C4-2B (cell line): ENCODE measurements at regions not wholly inside any gene's neighbourhood (a gene's known extent, or its start where the extent isn't known, plus 50 kb on each side); places are given as distances from the start of the nearest gene placed in this dataset.

Source experiments
- H3K27ac ChIP-seq: fragments of 450-650 bp; 2 replicates; pipeline ENCODE4 v1.5.1; 2017
- ZFX ChIP-seq: fragments of 450-650 bp; IDR thresholded peaks from 2 replicates; pipeline ENCODE4 v1.6.1; 2017
- TF ChIP-seq, protein P1 (sequence below): fragments of 450-650 bp; conservative IDR thresholded peaks from 2 replicates; pipeline ENCODE4 v1.5.1; 2017; ENCODE audit warnings: mild to moderate bottlenecking

DNA sequence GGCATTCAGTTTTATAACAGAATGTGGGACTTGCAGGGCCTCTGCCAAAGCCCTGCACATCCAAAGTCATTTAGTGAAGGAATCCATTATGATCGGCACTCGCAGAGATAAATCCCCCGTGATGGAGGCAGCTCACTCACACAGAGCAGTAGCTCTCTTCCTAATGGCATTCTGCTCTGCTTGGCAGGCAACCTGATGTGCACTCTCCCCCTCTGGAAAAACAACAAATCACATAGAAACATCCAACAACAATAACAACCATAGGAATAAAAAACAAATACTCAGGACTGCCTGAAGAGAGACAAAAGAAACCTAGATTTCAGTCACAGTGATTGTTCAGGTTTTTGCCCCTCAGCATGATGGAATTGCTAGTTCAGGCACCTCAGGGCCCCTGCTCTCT is 59.7 kb downstream of the NAA11 start:
- H3K27ac ChIP-seq, result no peak overlapping the region
- TF ChIP-seq ZFX, result no peak
- TF ChIP-seq, protein P1, sequence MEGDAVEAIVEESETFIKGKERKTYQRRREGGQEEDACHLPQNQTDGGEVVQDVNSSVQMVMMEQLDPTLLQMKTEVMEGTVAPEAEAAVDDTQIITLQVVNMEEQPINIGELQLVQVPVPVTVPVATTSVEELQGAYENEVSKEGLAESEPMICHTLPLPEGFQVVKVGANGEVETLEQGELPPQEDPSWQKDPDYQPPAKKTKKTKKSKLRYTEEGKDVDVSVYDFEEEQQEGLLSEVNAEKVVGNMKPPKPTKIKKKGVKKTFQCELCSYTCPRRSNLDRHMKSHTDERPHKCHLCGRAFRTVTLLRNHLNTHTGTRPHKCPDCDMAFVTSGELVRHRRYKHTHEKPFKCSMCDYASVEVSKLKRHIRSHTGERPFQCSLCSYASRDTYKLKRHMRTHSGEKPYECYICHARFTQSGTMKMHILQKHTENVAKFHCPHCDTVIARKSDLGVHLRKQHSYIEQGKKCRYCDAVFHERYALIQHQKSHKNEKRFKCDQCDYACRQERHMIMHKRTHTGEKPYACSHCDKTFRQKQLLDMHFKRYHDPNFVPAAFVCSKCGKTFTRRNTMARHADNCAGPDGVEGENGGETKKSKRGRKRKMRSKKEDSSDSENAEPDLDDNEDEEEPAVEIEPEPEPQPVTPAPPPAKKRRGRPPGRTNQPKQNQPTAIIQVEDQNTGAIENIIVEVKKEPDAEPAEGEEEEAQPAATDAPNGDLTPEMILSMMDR, result no peak

DNA sequence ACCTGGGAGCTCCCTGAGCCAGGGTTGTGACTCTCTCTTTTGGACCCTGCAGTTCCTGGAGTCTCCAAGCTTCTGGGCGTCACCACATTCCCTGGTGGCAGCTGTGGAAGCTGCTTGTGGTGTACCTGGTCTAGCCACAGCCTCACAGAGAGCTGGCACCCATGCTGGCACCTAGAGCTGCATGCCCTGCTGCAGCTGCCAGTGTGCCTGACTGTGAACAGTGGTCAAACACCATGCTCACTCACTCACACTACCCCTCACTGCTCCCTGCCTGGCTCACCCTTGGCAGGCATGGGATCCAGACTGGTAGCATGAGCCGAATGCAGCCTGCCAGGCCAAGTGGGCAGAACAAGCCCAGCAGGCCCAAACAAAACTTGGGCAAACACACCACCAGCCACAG is 66.6 kb downstream of the NAA11 start:
- H3K27ac ChIP-seq, result no peak overlapping the region
- TF ChIP-seq ZFX, result no peak
- TF ChIP-seq, protein P1, result no peak

DNA sequence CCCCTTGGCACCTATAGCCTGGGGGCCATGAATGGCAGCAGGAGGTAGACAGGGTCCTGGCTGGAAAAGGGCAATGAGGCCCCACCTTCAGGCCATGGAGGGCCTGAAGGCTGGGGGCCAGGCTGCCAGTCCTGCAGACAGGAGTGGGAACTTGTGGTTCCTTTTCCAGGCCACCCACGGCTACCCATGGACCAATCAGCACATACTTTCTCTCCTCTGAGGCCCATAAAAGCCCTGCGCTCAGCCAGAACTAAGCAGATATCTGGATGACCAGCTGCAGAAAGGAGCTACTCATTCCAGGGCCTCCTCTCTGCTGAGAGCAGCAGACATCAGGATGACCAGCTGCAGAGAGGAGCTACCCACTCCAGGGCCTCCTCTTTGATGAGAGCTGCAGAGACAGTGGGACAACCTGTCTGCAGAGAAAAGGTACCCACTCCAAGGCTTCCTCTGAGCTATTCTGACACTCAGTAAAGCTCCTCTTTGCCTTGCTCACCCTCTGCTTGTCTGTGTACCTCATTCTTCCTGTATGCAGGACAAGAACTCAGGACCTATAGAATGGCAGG is 67.2 kb downstream of the NAA11 start:
- no peak overlapping the region for H3K27ac ChIP-seq
- no peak for TF ChIP-seq ZFX
- TF ChIP-seq, protein P1, result no peak

DNA sequence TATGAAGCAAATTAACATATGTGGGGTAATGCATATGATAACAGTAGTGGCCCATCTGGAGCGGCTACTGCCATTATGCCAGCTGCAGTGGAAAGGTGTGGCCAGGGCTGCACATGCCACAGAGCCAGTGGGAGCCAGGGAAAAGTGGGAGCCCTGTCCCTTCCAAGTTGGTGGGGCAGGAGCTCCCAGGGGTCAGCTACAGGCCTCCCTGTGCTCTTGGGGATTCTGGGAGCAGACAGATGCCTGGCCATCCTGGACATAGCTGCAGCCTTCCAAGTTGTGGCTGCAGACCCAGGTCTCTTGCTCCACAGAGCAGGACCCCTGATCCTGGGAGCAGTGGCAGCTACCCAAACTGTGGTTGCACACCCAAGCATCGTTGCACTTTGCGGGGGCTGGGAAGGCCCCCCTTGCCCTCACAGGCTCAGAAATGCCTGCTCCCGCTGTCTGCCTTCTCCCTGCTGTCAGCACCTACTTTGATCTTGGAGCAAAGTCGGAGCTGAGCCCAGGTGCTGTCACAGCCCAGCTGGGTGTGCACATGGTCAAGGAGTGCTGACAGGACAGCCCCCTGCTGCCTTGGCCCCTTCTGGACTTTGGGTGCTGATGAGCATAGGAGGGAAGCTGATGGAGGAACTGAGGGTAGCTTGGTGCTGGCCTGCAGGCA is 67.8 kb downstream of the NAA11 start:
- TF ChIP-seq ZFX, result no peak
- TF ChIP-seq, protein P1, result no peak

DNA sequence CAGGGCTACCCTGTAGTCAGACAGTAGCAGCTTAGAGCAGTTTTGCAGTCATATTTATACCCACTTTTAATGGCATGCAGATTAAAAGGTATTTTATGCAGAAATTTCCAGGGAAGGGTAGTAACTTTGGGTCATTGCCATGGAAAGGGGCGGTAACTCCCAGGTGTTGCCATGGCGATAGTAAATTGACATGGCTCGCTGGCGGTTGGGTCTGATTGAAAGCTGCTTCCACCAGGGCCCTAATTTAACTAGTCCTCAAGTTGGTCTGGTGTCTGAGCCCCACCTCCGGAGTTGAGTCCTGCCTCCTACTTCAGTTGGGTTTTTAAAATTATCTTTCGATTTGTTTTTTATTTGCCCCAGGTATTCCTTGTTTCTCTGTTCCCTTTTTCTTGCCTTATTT is 70.1 kb downstream of the NAA11 start:
- TF ChIP-seq, protein P1, result no peak
- TF ChIP-seq ZFX, result no peak
- no peak overlapping the region for H3K27ac ChIP-seq

More for the DNA sequence above, 67.8 kb downstream of the NAA11 start:
- no peak overlapping the region for H3K27ac ChIP-seq

DNA sequence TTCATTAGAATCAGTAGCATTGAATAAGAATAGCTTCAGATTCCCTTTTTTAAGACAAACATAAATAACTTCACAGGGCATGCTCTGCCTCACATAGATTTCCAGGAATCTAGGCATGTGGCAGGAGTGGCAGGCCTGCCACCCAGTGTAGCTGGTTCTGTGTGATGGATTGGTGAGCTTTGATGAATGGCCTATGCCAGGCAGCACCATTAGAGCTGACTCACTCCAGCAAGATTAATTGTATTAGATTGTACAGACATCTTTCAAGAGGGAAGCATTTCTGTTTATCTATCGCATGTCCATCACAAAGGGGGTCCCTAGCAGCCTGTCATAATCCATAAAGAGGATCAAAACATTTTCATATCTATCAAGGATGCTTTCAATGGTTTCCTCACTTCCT is 71.9 kb downstream of the NAA11 start:
- TF ChIP-seq, protein P1, result no peak
- TF ChIP-seq ZFX, result no peak
- no peak overlapping the region for H3K27ac ChIP-seq

DNA sequence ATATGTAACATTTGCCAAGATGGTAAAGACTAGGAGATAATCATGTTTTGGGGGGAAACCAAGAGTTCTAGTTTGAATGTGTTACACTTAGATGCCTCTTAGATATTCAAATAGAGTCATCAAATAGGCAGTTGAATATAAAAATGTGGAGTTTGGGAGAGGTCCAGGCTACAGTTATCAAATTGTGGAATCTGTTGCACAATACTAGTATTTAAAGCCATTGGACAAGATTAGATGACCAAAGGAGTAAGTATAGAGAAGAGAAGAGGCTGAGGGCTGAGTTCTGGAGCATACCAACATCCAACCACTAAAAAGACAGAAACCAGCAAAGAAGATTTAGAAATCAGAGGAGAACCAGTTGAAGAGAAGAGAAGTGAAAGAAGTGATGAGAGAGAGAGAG is 72.7 kb downstream of the NAA11 start:
- H3K27ac ChIP-seq, result no peak overlapping the region
- TF ChIP-seq, protein P1, result no peak
- TF ChIP-seq ZFX, result no peak
